ENCODE measurements at regions not wholly inside any gene's neighbourhood (a gene's known extent, or its start where the extent isn't known, plus 50 kb on each side); places are given as distances from the start of the nearest gene placed in this dataset.
"Not testable (repeated sequence)": the region's sequence is repeated elsewhere in the genome, so short reads cannot be mapped to it uniquely, and the experiment has no call there.

DNA sequence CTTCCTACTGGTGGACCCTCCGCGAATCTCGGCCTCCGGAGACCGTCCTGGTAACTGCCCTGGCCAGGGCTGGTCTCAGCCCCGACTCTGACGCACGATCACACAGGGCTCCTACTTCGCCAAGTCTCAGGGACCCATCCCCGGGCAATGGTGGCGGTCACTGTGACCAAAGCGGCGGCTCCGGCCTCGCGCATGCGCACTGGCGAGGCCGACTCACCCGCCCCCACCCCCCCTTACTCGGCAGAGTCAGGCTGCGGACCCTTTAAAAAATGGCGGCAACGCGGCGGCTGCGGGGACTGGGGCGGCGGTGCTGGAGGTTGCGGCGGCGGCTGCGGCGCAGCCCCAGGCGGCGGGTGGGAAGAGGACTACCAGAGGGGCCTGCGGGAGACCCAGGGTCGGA is 1581.3 kb downstream of the FOXD4L5 start:
- not testable (repeated sequence) for H3K79me2 ChIP-seq (ENCODE audit: insufficient read depth, low read length); H3K4me3 ChIP-seq (ENCODE audit: insufficient read depth, low read length, poor library complexity, severe bottlenecking); H3K9ac ChIP-seq (ENCODE audit: low read length)

DNA sequence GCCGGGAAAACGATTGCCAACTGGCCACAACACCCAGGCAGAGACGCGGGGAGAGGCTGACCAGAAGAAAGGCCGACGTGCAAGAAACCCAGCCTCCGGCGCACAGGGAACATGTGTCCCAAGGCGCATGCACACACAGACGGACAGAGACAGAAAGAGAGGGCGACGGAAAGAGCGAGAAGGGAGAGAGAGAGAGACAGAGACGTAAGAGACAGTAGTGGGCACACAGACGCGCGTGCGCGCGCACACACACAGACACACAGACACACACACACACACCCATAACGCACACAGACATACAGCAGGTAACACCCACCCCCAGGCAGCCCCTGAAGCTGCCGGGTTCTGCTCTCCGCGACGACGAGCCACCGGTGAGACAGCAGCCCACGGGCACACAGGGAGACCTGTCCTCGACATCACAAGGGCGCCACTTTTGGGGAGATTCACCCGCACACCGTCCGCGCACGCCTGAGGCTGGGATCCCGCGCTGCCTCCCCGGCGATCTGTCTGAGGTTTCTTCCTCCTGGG is 1581.8 kb downstream of the FOXD4L5 start:
- H3K9ac ChIP-seq (ENCODE audit: low read length); H3K4me3 ChIP-seq (ENCODE audit: insufficient read depth, low read length, poor library complexity, severe bottlenecking); H4K20me1 ChIP-seq (ENCODE audit: low read depth, low read length); H3K27me3 ChIP-seq (ENCODE audit: low read length); H3K79me2 ChIP-seq (ENCODE audit: insufficient read depth, low read length); H3K9me2 ChIP-seq (replicated peaks; ENCODE audit: insufficient read depth, low read length); H3K9me3 ChIP-seq (ENCODE audit: insufficient read depth, low read length); H3F3A ChIP-seq (ENCODE audit: insufficient read depth); H3K4me2 ChIP-seq (ENCODE audit: low read depth, low read length, poor library complexity, severe bottlenecking); H3K27ac ChIP-seq (ENCODE audit: low read depth, low read length); H3K36me3 ChIP-seq (ENCODE audit: low read length); H2AFZ ChIP-seq (ENCODE audit: low read depth, low read length, severe bottlenecking): not testable (repeated sequence)

More for the DNA sequence above, 1581.3 kb downstream of the FOXD4L5 start:
- H3K4me2 ChIP-seq (ENCODE audit: low read depth, low read length, poor library complexity, severe bottlenecking); H3K9me3 ChIP-seq (ENCODE audit: insufficient read depth, low read length); H3K27me3 ChIP-seq (ENCODE audit: low read length); H4K20me1 ChIP-seq (ENCODE audit: low read depth, low read length); H3F3A ChIP-seq (ENCODE audit: insufficient read depth); H3K9me2 ChIP-seq (replicated peaks; ENCODE audit: insufficient read depth, low read length); H3K36me3 ChIP-seq (ENCODE audit: low read length); H2AFZ ChIP-seq (ENCODE audit: low read depth, low read length, severe bottlenecking); H3K27ac ChIP-seq (ENCODE audit: low read depth, low read length): not testable (repeated sequence)

Measured in SU-DHL-6 (cell line).